ENCODE measurements at regions not wholly inside any gene's neighbourhood (a gene's known extent, or its start where the extent isn't known, plus 50 kb on each side); places are given as distances from the start of the nearest gene placed in this dataset.

DNA sequence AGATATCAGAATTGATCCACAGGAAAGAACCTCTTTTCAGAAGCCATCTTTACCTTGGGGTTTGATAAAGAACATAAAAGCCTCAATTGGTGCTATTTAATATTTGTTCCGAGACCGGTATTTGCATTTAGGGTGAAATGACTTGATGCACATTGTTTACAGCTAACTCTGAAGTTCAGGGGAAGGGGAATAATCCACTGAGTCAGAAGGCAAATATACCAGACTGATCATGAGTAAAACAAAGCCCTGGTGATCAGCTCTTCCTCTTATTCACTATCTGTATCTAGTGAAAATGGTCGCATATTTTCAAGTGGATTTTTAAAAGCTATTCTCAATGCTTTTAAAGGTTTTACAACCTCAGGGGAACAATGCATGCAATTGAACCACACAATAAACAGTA, 53.0 kb upstream of the ATP8B1 start:
- WGBS (ENCODE audit: insufficient coverage): 95% methylated on average over 3 of the region's 3 CpGs
- Mint-ChIP-seq H3K36me3 (no peaks in the 10 kb centered on the region), H3K9me3 (no peaks in the 10 kb centered on the region), H3K4me1 (no peaks in the 10 kb centered on the region), H3K4me3 (no peak overlapping the region), H3K27ac (no peak overlapping the region), H3K27me3 (ENCODE audit: low read depth in 2 of 2) (no peaks in the 10 kb centered on the region)
- Histone ChIP-seq H3K36me3 (ENCODE audit: control insufficient read depth, insufficient read depth, low read length) (no peaks in the 10 kb centered on the region), H3K27ac (ENCODE audit: low read length) (no peak overlapping the region), H3K9me3 (ENCODE audit: control insufficient read depth, insufficient read depth, low read length) (no peaks in the 10 kb centered on the region), H3K4me1 (ENCODE audit: control insufficient read depth, insufficient read depth, low read length) (no peaks in the 10 kb centered on the region), H3K4me3 (ENCODE audit: low read length) (no peak overlapping the region), H3K27me3 (ENCODE audit: control insufficient read depth, insufficient read depth, low read length) (no peaks in the 10 kb centered on the region)
- DNase-seq: no peak
- no peak for ATAC-seq
- intact Hi-C loops (cut with micrococcal nuclease): no loop called here
- TF ChIP-seq, protein P1, sequence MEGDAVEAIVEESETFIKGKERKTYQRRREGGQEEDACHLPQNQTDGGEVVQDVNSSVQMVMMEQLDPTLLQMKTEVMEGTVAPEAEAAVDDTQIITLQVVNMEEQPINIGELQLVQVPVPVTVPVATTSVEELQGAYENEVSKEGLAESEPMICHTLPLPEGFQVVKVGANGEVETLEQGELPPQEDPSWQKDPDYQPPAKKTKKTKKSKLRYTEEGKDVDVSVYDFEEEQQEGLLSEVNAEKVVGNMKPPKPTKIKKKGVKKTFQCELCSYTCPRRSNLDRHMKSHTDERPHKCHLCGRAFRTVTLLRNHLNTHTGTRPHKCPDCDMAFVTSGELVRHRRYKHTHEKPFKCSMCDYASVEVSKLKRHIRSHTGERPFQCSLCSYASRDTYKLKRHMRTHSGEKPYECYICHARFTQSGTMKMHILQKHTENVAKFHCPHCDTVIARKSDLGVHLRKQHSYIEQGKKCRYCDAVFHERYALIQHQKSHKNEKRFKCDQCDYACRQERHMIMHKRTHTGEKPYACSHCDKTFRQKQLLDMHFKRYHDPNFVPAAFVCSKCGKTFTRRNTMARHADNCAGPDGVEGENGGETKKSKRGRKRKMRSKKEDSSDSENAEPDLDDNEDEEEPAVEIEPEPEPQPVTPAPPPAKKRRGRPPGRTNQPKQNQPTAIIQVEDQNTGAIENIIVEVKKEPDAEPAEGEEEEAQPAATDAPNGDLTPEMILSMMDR (IDR thresholded peaks at IDR 0.05): no peak

DNA sequence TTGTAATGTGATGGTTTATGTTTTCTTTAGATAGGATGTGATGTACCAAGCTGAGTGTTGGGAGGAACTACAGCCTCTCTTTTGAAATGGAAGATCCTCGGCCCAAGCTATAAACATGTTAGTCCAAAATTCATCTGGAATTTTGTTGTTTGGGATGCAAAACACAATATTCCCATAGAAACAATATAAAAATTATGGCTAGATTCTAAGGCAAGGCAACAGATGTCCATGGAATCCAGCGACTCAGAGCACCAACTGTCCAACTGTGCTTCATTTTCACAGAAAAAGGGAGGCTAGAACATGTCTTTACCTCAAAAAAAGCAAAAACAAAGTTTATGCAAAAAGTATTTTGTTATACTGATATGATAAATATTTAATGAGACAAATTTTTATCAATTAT, 52.4 kb upstream of the ATP8B1 start:
- H3K27ac Mint-ChIP-seq: no peak overlapping the region
- intact Hi-C loops (cut with micrococcal nuclease): no loop called here
- no peaks in the 10 kb centered on the region for H3K36me3 Mint-ChIP-seq
- WGBS (ENCODE audit: insufficient coverage): 92% methylated on average over 2 of the region's 2 CpGs
- H3K4me3 Mint-ChIP-seq: no peak overlapping the region
- no peaks in the 10 kb centered on the region for H3K4me1 Mint-ChIP-seq
- TF ChIP-seq, protein P1 (IDR thresholded peaks at IDR 0.05): no peak
- no peaks in the 10 kb centered on the region for H3K9me3 ChIP-seq (ENCODE audit: control insufficient read depth, insufficient read depth, low read length)
- H3K4me3 ChIP-seq (ENCODE audit: low read length): no peak overlapping the region
- no peaks in the 10 kb centered on the region for H3K36me3 ChIP-seq (ENCODE audit: control insufficient read depth, insufficient read depth, low read length)
- H3K27me3 Mint-ChIP-seq (ENCODE audit: low read depth in 2 of 2): no peaks in the 10 kb centered on the region
- H3K9me3 Mint-ChIP-seq: no peaks in the 10 kb centered on the region
- no peak for DNase-seq
- no peak overlapping the region for H3K27ac ChIP-seq (ENCODE audit: low read length)
- ATAC-seq: no peak
- H3K4me1 ChIP-seq (ENCODE audit: control insufficient read depth, insufficient read depth, low read length): no peaks in the 10 kb centered on the region
- no peaks in the 10 kb centered on the region for H3K27me3 ChIP-seq (ENCODE audit: control insufficient read depth, insufficient read depth, low read length)

DNA sequence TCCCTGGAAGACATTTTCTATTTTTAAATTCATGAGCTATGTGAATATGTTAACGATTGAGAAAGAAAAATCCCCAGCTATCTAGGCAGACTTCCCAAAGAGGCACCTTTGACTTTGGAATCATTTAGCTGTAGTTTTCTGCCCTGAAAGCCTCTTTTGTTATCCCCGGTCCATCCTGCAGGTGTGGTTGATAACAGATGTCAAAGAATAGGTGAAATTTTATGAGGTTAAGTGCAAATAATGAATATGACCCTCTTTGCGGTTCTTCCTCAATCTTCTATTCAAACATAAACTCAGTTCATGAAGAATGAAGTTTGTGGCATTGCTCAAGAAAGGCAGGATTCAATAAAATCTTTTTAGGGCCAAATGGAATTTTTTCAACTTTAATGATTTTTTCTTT, 51.6 kb upstream of the ATP8B1 start:
- ATAC-seq: no peak
- Mint-ChIP-seq H3K36me3 (no peaks in the 10 kb centered on the region), H3K27me3 (ENCODE audit: low read depth in 2 of 2) (peaks cover 2 to 3% of the 10 kb centered on the region in 2 donors), H3K4me3 (no peak overlapping the region), H3K9me3 (no peaks in the 10 kb centered on the region), H3K27ac (no peak overlapping the region), H3K4me1 (no peaks in the 10 kb centered on the region)
- TF ChIP-seq, protein P1 (IDR thresholded peaks at IDR 0.05): no peak
- Histone ChIP-seq H3K27ac (ENCODE audit: low read length) (no peak overlapping the region), H3K27me3 (ENCODE audit: control insufficient read depth, insufficient read depth, low read length) (no peaks in the 10 kb centered on the region), H3K4me1 (ENCODE audit: control insufficient read depth, insufficient read depth, low read length) (no peaks in the 10 kb centered on the region), H3K36me3 (ENCODE audit: control insufficient read depth, insufficient read depth, low read length) (no peaks in the 10 kb centered on the region), H3K9me3 (ENCODE audit: control insufficient read depth, insufficient read depth, low read length) (no peaks in the 10 kb centered on the region), H3K4me3 (ENCODE audit: low read length) (no peak overlapping the region)
- WGBS (ENCODE audit: insufficient coverage): 66% methylated on average over 2 of the region's 3 CpGs
- intact Hi-C loops (cut with micrococcal nuclease): no loop called here
- DNase-seq: no peak

DNA sequence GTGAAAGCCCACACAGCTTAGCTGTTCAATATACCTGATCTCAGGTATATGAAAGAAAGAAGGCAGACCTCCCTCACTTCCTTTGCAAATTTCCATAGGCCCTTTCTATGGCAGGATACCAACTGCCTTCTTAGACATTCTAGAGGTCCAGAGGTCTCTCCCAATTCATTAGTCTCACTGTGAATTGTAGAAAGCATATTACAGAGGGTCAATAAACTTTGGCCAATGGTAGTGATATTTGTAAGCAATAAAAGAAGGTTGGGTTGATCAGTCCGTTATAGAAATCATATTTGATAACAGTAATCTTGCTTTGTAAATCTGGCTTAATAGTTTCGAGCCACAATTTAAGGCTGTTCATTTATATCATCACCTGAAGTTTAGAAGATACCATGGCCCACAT, 50.7 kb upstream of the ATP8B1 start:
- H3K27me3 ChIP-seq (ENCODE audit: control insufficient read depth, insufficient read depth, low read length): no peaks in the 10 kb centered on the region
- no peaks in the 10 kb centered on the region for H3K9me3 ChIP-seq (ENCODE audit: control insufficient read depth, insufficient read depth, low read length)
- 86% methylated on average over 2 of the region's 2 CpGs for WGBS (ENCODE audit: insufficient coverage)
- intact Hi-C loops (cut with micrococcal nuclease): no loop called here
- H3K4me3 Mint-ChIP-seq: no peak overlapping the region
- no peak overlapping the region for H3K27ac Mint-ChIP-seq
- no peaks in the 10 kb centered on the region for H3K4me1 ChIP-seq (ENCODE audit: control insufficient read depth, insufficient read depth, low read length)
- ATAC-seq: no peak
- H3K4me3 ChIP-seq (ENCODE audit: low read length): no peak overlapping the region
- H3K4me1 Mint-ChIP-seq: no peaks in the 10 kb centered on the region
- H3K27me3 Mint-ChIP-seq (ENCODE audit: low read depth in 2 of 2): peaks cover 2 to 8% of the 10 kb centered on the region in 2 donors
- TF ChIP-seq, protein P1 (IDR thresholded peaks at IDR 0.05): no peak
- no peak overlapping the region for H3K27ac ChIP-seq (ENCODE audit: low read length)
- no peaks in the 10 kb centered on the region for H3K9me3 Mint-ChIP-seq
- DNase-seq: no peak
- no peaks in the 10 kb centered on the region for H3K36me3 ChIP-seq (ENCODE audit: control insufficient read depth, insufficient read depth, low read length)
- no peaks in the 10 kb centered on the region for H3K36me3 Mint-ChIP-seq
